ENCODE measurements at regions not wholly inside any gene's neighbourhood (a gene's known extent, or its start where the extent isn't known, plus 50 kb on each side); places are given as distances from the start of the nearest gene placed in this dataset.
"Not testable (repeated sequence)": the region's sequence is repeated elsewhere in the genome, so short reads cannot be mapped to it uniquely, and the experiment has no call there.

- H3K27ac Mint-ChIP-seq, result no peak overlapping the region
- no peaks in the 10 kb centered on the region for H3K27me3 Mint-ChIP-seq
- TF ChIP-seq, protein P1, sequence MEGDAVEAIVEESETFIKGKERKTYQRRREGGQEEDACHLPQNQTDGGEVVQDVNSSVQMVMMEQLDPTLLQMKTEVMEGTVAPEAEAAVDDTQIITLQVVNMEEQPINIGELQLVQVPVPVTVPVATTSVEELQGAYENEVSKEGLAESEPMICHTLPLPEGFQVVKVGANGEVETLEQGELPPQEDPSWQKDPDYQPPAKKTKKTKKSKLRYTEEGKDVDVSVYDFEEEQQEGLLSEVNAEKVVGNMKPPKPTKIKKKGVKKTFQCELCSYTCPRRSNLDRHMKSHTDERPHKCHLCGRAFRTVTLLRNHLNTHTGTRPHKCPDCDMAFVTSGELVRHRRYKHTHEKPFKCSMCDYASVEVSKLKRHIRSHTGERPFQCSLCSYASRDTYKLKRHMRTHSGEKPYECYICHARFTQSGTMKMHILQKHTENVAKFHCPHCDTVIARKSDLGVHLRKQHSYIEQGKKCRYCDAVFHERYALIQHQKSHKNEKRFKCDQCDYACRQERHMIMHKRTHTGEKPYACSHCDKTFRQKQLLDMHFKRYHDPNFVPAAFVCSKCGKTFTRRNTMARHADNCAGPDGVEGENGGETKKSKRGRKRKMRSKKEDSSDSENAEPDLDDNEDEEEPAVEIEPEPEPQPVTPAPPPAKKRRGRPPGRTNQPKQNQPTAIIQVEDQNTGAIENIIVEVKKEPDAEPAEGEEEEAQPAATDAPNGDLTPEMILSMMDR (IDR thresholded peaks at IDR 0.05; ENCODE audit: unreplicated experiment), result no peak
- no peaks in the 10 kb centered on the region for H3K9me3 Mint-ChIP-seq (ENCODE audit: low read depth)
- no peak overlapping the region for H3K4me3 Mint-ChIP-seq (ENCODE audit: low read depth)
- no peak for DNase-seq (ENCODE audit: low spot score, unreplicated experiment)
- H3K4me1 Mint-ChIP-seq (ENCODE audit: low read depth), result peaks cover 22% of the 10 kb centered on the region
- no peaks in the 10 kb centered on the region for H3K36me3 Mint-ChIP-seq (ENCODE audit: insufficient read depth)
Measured at GRCh38 chr18:71038196-71038595, 749.4 kb downstream of the SOCS6 start.

DNA sequence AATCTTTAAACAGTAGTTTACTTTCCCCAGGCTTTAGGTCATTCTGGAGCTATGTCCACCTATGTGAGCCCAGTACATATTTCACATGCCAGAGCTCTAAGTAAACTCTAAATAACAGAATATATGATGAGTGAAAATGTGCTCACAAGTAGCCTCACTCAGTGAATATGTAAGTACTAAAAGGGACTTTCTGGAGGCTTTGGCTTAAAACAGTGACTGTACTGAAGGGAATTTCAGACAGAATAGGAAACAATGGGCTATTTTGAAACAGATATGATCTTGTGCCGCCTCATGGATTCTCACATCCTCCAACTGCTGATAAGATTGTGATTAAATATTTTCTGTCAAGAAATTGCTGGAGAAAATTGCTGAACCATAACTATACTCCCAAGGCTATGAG lies 747.9 kb downstream of the SOCS6 start:
- H3K36me3 Mint-ChIP-seq (ENCODE audit: insufficient read depth), result no peaks in the 10 kb centered on the region
- TF ChIP-seq, protein P1 (IDR thresholded peaks at IDR 0.05; ENCODE audit: unreplicated experiment), result no peak
- H3K9me3 Mint-ChIP-seq (ENCODE audit: low read depth), result no peaks in the 10 kb centered on the region
- no peaks in the 10 kb centered on the region for H3K27me3 Mint-ChIP-seq
- peaks cover 22% of the 10 kb centered on the region for H3K4me1 Mint-ChIP-seq (ENCODE audit: low read depth)
- H3K27ac Mint-ChIP-seq, result peak overlapping the region; percentile 72
- DNase-seq (ENCODE audit: low spot score, unreplicated experiment), result no peak
- H3K4me3 Mint-ChIP-seq (ENCODE audit: low read depth), result no peak overlapping the region

DNA sequence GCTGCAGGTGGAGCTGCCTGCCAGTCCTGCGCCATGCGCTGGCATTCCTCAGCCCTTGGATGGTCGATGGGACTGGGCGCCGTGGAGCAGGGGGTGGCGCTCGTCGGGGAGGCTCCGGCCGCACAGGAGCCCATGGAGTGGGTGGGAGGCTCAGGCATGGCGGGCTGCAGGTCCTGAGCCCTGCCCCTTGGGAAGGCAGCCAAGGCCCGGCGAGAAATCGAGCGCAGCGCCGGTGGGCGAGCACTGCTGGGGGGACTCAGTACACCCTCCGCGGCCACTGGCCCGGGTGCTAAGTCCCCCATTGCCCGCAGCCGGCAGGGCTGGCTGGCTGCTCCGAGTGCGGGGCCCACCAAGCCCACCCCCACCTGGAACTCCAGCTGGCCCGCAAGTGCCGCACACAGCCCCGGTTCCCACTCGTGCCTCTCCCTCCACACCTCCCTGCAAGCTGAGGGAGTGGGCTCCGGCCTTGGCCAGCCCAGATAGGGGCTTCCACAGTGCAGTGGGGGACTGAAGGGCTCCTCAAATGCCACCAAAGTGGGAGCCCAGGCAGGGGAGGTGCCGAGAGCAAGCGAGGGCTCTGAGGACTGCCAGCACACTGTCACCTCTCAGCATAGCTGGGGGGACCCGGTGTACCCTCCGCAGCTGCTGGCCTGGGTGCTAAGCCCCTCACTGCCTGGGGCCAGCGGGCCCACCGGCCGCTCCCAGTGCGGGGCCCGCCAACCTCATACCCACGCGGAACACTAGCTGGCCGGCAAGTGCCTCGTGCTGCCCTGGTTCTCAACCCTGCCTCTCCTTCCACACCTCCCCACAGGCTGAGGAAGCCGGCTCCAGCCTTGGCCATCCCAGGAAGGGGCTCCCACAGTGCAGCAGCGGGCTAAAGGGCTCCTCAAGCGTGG lies 742.7 kb downstream of the SOCS6 start:
- peaks cover 15% of the 10 kb centered on the region for H3K4me1 Mint-ChIP-seq (ENCODE audit: low read depth)
- not testable (repeated sequence) for DNase-seq (ENCODE audit: low spot score, unreplicated experiment); H3K36me3 Mint-ChIP-seq (ENCODE audit: insufficient read depth); H3K27me3 Mint-ChIP-seq; H3K27ac Mint-ChIP-seq; H3K9me3 Mint-ChIP-seq (ENCODE audit: low read depth); H3K4me3 Mint-ChIP-seq (ENCODE audit: low read depth)

DNA sequence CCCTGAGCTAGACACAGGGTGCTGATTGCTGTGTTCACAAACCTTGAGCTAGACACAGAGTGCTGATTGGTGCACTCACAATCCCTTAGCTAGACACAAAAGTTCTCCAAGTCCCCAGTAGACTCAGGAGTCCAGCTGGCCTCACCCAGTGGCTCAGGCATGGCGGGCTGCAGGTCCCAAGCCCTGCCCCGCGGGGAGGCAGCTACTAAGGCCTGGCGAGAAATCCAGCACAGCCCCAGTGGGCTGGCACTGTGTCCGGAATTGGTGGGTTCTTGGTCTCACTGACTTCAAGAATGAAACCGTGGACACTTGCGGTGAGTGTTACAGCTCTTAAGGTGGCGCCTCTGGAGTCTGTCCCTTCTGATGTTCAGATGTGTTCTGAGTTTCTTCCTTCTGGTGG lies 741.2 kb downstream of the SOCS6 start:
- DNase-seq (ENCODE audit: low spot score, unreplicated experiment); H3K27ac Mint-ChIP-seq; H3K4me3 Mint-ChIP-seq (ENCODE audit: low read depth); H3K27me3 Mint-ChIP-seq; H3K36me3 Mint-ChIP-seq (ENCODE audit: insufficient read depth); H3K4me1 Mint-ChIP-seq (ENCODE audit: low read depth); H3K9me3 Mint-ChIP-seq (ENCODE audit: low read depth): not testable (repeated sequence)

DNA sequence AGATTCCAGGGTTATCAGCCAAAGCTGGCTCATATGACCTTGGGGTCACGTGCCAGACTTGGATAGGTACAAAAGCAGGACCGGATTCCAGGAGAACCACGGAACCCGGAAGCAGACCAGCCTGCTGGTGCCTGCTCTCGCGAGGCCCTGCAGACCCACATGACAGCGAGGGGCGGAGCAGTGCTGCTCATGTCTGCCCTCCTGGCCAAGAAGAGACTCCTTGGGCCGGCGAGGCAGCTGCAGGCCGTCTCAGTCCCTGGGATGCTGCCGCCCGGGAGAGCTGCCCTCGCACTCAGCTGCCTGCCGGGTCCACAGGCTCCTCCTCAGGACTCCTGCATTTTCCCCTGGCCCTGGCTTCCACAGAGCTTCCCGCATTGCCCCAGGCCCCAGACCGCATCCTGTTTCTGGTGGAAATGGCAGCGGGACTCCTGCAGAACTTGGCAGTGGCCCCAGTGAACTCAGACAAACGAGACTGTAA lies 739.5 kb downstream of the SOCS6 start:
- H3K27me3 Mint-ChIP-seq, result no peaks in the 10 kb centered on the region
- H3K4me1 Mint-ChIP-seq (ENCODE audit: low read depth), result peaks cover 1% of the 10 kb centered on the region
- no peaks in the 10 kb centered on the region for H3K36me3 Mint-ChIP-seq (ENCODE audit: insufficient read depth)
- peaks cover 7% of the 10 kb centered on the region for H3K9me3 Mint-ChIP-seq (ENCODE audit: low read depth)
- H3K4me3 Mint-ChIP-seq (ENCODE audit: low read depth), result no peak overlapping the region
- DNase-seq (ENCODE audit: low spot score, unreplicated experiment), result no peak
- H3K27ac Mint-ChIP-seq, result no peak overlapping the region
- TF ChIP-seq, protein P1 (IDR thresholded peaks at IDR 0.05; ENCODE audit: unreplicated experiment), result no peak

- no peaks in the 10 kb centered on the region for H3K27me3 Mint-ChIP-seq
- no peak overlapping the region for H3K4me3 Mint-ChIP-seq (ENCODE audit: low read depth)
- TF ChIP-seq, protein P1 (IDR thresholded peaks at IDR 0.05; ENCODE audit: unreplicated experiment), result no peak
- H3K27ac Mint-ChIP-seq, result no peak overlapping the region
- no peak for DNase-seq (ENCODE audit: low spot score, unreplicated experiment)
- H3K36me3 Mint-ChIP-seq (ENCODE audit: insufficient read depth), result no peaks in the 10 kb centered on the region
- peaks cover 7% of the 10 kb centered on the region for H3K9me3 Mint-ChIP-seq (ENCODE audit: low read depth)
- H3K4me1 Mint-ChIP-seq (ENCODE audit: low read depth), result peaks cover 1% of the 10 kb centered on the region
Measured at GRCh38 chr18:71027531-71027930, 738.7 kb downstream of the SOCS6 start.
